PC-3 (cell line): ENCODE measurements at regions not wholly inside any gene's neighbourhood (a gene's known extent, or its start where the extent isn't known, plus 50 kb on each side); places are given as distances from the start of the nearest gene placed in this dataset.

Experiments
- ATAC-seq: fragments of 200-7000 bp; cut with Tn5 transposase; 2 replicates; pipeline ENCODE4 v1.9.1; 2020; ENCODE audit warnings: mild to moderate bottlenecking, moderate library complexity
- BruUV-seq: library from RNA; stranded (reverse); fragments of 400-500 nt; replicated peaks from 2 replicates; lab custom pipeline; 2021; lab: Mats Ljungman, UMichigan
- CTCF ChIA-PET: fragments of 300-600 bp; sonication (Branson Sonifier 250); formaldehyde crosslinking; loops from one replicate; lab custom pipeline; 2022; ENCODE audit warnings: antibody characterized with exemption; lab: Charles Lee
- POLR2A ChIA-PET: fragments of 300-600 bp; sonication (Branson Sonifier 250); formaldehyde crosslinking; loops from one replicate; lab custom pipeline; 2022; ENCODE audit warnings: antibody characterized with exemption; ENCODE audit not compliant: unreplicated experiment; lab: Charles Lee
- DNase-seq: peaks from one replicate; pipeline ENCODE4 v3.0.0-alpha.2; 2015
- H2AFZ ChIP-seq: fragments of 300-600 bp; sonication (generic); 2 replicates; pipeline ENCODE4 v1.6.0; 2016; ENCODE audit warnings: antibody characterized with exemption, low read length
- H3F3A ChIP-seq: fragments of 300-600 bp; sonication (generic); one replicate; pipeline ENCODE4 v1.6.0; 2017; ENCODE audit warnings: antibody characterized with exemption, low read length, control low read depth, mild to moderate bottlenecking; ENCODE audit not compliant: unreplicated experiment
- H3K27ac ChIP-seq: fragments of 300-600 bp; sonication (generic); 2 replicates; pipeline ENCODE4 v1.5.1; 2016; ENCODE audit warnings: mild to moderate bottlenecking, low read length
- H3K27me3 ChIP-seq: fragments of 300-600 bp; sonication (generic); 2 replicates; pipeline ENCODE4 v1.6.1; 2016; ENCODE audit warnings: low read length, mixed read lengths
- H3K36me3 ChIP-seq: fragments of 300-600 bp; sonication (generic); 2 replicates; pipeline ENCODE4 v1.6.1; 2016; ENCODE audit warnings: low read depth, mixed run types, low read length, mixed read lengths
- H3K4me1 ChIP-seq: fragments of 300-600 bp; sonication (generic); 2 replicates; pipeline ENCODE4 v1.5.1; 2016; ENCODE audit warnings: low read length; ENCODE audit not compliant: insufficient read depth
- H3K4me2 ChIP-seq: fragments of 300-600 bp; sonication (generic); 2 replicates; pipeline ENCODE4 v1.6.0; 2016; ENCODE audit warnings: low read length
- H3K4me3 ChIP-seq: fragments of 300-600 bp; sonication (generic); 2 replicates; pipeline ENCODE4 v1.5.1; 2016; ENCODE audit warnings: mild to moderate bottlenecking, low read length, mixed read lengths
- H3K79me2 ChIP-seq: fragments of 300-600 bp; sonication (generic); 2 replicates; pipeline ENCODE4 v1.6.1; 2017; ENCODE audit warnings: low read length, mixed read lengths
- H3K9ac ChIP-seq: fragments of 300-600 bp; sonication (generic); 2 replicates; pipeline ENCODE4 v1.6.0; 2016; ENCODE audit warnings: mild to moderate bottlenecking, low read length
- H3K9me2 ChIP-seq: fragments of 300-600 bp; sonication (generic); replicated peaks from 2 replicates; pipeline ENCODE4 v1.6.1; 2016; ENCODE audit warnings: mixed run types, low read length, mixed read lengths
- H3K9me3 ChIP-seq: fragments of 300-600 bp; sonication (generic); 2 replicates; pipeline ENCODE4 v1.6.1; 2016; ENCODE audit warnings: low read length, mixed read lengths
- H4K20me1 ChIP-seq: fragments of 300-600 bp; sonication (generic); 2 replicates; pipeline ENCODE4 v1.6.1; 2016; ENCODE audit warnings: low read length, mixed read lengths
- CTCF ChIP-seq: fragments of 300-600 bp; sonication (generic); conservative IDR thresholded peaks from 2 replicates; pipeline ENCODE4 v1.5.1; 2017; ENCODE audit warnings: antibody characterized with exemption, low read depth, mild to moderate bottlenecking, low read length
- EZH2 ChIP-seq: fragments of 300-600 bp; sonication (generic); IDR thresholded peaks from one replicate; pipeline ENCODE4 v1.6.1; 2017; ENCODE audit warnings: antibody characterized with exemption, mild to moderate bottlenecking, low read length; ENCODE audit not compliant: unreplicated experiment
- EZH2phosphoT487 ChIP-seq: fragments of 300-600 bp; sonication (generic); IDR thresholded peaks from 2 replicates; pipeline ENCODE4 v1.6.1; 2018; ENCODE audit warnings: mild to moderate bottlenecking, antibody characterized with exemption, low read length, borderline replicate concordance
- intact Hi-C: fragments of 100-400 bp; cut with micrococcal nuclease; formaldehyde crosslinking; loops from 2 replicates; pipeline ENCODE4 v1.9.0; 2023

- H2AFZ ChIP-seq = no peak overlapping the region
- H3K27me3 ChIP-seq = peaks cover 34% of the 10 kb centered on the region
- TF ChIP-seq EZH2 = no peak
- no peak for TF ChIP-seq CTCF
- no peak for TF ChIP-seq EZH2phosphoT487
- ATAC-seq = no peak
- no peaks in the 10 kb centered on the region for H3F3A ChIP-seq
- no peaks in the 10 kb centered on the region for H3K79me2 ChIP-seq
- ChIA-PET CTCF (no interaction called here), POLR2A (no interaction called here)
- no peaks in the 10 kb centered on the region for H3K9me2 ChIP-seq
- H3K4me2 ChIP-seq = no peak overlapping the region
- H3K4me1 ChIP-seq = no peaks in the 10 kb centered on the region
- H3K27ac ChIP-seq = no peak overlapping the region
- H3K4me3 ChIP-seq = no peak overlapping the region
- H4K20me1 ChIP-seq = no peaks in the 10 kb centered on the region
- no TSS peak for BruUV-seq
- H3K36me3 ChIP-seq = no peaks in the 10 kb centered on the region
- H3K9me3 ChIP-seq = no peaks in the 10 kb centered on the region
- intact Hi-C loops = no loop called here
- no peak overlapping the region for H3K9ac ChIP-seq
- DNase-seq = no peak
Measured at GRCh38 chr20:7327810-7328209, 560.3 kb downstream of the BMP2 start.

- Histone ChIP-seq H2AFZ (no peak overlapping the region), H3K4me3 (no peak overlapping the region), H3K4me1 (no peaks in the 10 kb centered on the region), H4K20me1 (no peaks in the 10 kb centered on the region), H3K27ac (no peak overlapping the region), H3K9me3 (no peaks in the 10 kb centered on the region), H3K9me2 (no peaks in the 10 kb centered on the region), H3K9ac (no peak overlapping the region), H3K36me3 (no peaks in the 10 kb centered on the region), H3F3A (no peaks in the 10 kb centered on the region), H3K27me3 (peaks cover 11% of the 10 kb centered on the region; the same call in 1 of the 2 replicates), H3K79me2 (no peaks in the 10 kb centered on the region), H3K4me2 (no peak overlapping the region)
- no peak for TF ChIP-seq CTCF
- no peak for TF ChIP-seq EZH2
- TF ChIP-seq EZH2phosphoT487 = no peak
- intact Hi-C loops = no loop called here
- DNase-seq (no peak), ATAC-seq (no peak)
- BruUV-seq = no TSS peak
- ChIA-PET POLR2A (no interaction called here), CTCF (no interaction called here)
Measured at GRCh38 chr20:7330850-7331249, 563.4 kb downstream of the BMP2 start.

- Histone ChIP-seq H3K4me1 (no peaks in the 10 kb centered on the region), H3K27ac (no peak overlapping the region), H3K27me3 (peaks cover 4% of the 10 kb centered on the region; the same call in 1 of the 2 replicates), H3K9ac (no peak overlapping the region), H4K20me1 (no peaks in the 10 kb centered on the region), H3K9me2 (no peaks in the 10 kb centered on the region), H3K9me3 (no peaks in the 10 kb centered on the region), H3K79me2 (no peaks in the 10 kb centered on the region), H3K4me3 (no peak overlapping the region), H3K36me3 (no peaks in the 10 kb centered on the region), H2AFZ (no peak overlapping the region), H3K4me2 (no peak overlapping the region), H3F3A (no peaks in the 10 kb centered on the region)
- no peak for DNase-seq
- intact Hi-C loops = no loop called here
- TF ChIP-seq CTCF (no peak), EZH2 (no peak), EZH2phosphoT487 (no peak)
- ATAC-seq = no peak
- ChIA-PET POLR2A (no interaction called here), CTCF (no interaction called here)
- no TSS peak for BruUV-seq
Measured at GRCh38 chr20:7332169-7332568, 564.7 kb downstream of the BMP2 start.
